Thyroid gland (tissue), 4 donors: ENCODE measurements at regions not wholly inside any gene's neighbourhood (a gene's known extent, or its start where the extent isn't known, plus 50 kb on each side); places are given as distances from the start of the nearest gene placed in this dataset.

Source experiments
- DNase-seq, 2 donors: peaks; one replicate each; pipeline ENCODE4 v3.0.0-alpha.2; 2019
- H3K27ac ChIP-seq, 3 donors: fragments of 200-600 bp; sonication (generic); 1 replicate in 2 of 3; 2 replicates in 1 of 3; pipeline ENCODE4 v1.5.1; 2016 to 2019; ENCODE audit warnings: mild to moderate bottlenecking in 1 of 3, moderate library complexity in 1 of 3
- H3K27me3 ChIP-seq: fragments of 200-600 bp; sonication (generic); one replicate; pipeline ENCODE4 v1.5.1; 2019
- H3K36me3 ChIP-seq, 2 donors: fragments of 200-600 bp; sonication (generic); one replicate each; pipeline ENCODE4 v1.5.1; 2016 to 2019
- H3K4me1 ChIP-seq, 2 donors: fragments of 200-600 bp; sonication (generic); one replicate each; pipeline ENCODE4 v1.5.1; 2017 to 2019
- H3K4me3 ChIP-seq, 3 donors: fragments of 200-600 bp; sonication (generic); replicated peaks in 1 of 3; 1 replicate in 2 of 3; 2 replicates in 1 of 3; pipeline ENCODE4 v1.5.1; 2016; ENCODE audit warnings: mild to moderate bottlenecking in 1 of 3
- H3K9me3 ChIP-seq: fragments of 200-600 bp; sonication (generic); one replicate; pipeline ENCODE4 v1.5.1; 2017
- CTCF ChIP-seq, 6 experiments: fragments of 200-600 bp in 3 of 6; fragments of 450-650 bp in 3 of 6; sonication (generic) in 3 of 6; IDR thresholded peaks; one replicate each; pipeline ENCODE4 v1.5.1; 2016 to 2019; ENCODE audit warnings: antibody characterized with exemption in 6 of 6, mild to moderate bottlenecking in 2 of 6, inconsistent platforms in 1 of 6, moderate library complexity in 1 of 6
- POLR2A ChIP-seq, 2 donors: fragments of 450-650 bp; IDR thresholded peaks; one replicate each; pipeline ENCODE4 v1.6.1; 2017; ENCODE audit warnings: antibody characterized with exemption in 2 of 2, mild to moderate bottlenecking in 2 of 2, moderate library complexity in 1 of 2
- WGBS, 2 donors: methylation state at CpG; one replicate each; pipeline ENCODE4 v1.1.5; 2017; 5-methylcytosine and 5-hydroxymethylcytosine counted together
- intact Hi-C: fragments of 100-400 bp; cut with DNase I; formaldehyde crosslinking; loops from one replicate; pipeline ENCODE4 v1.15.1; 2023

DNA sequence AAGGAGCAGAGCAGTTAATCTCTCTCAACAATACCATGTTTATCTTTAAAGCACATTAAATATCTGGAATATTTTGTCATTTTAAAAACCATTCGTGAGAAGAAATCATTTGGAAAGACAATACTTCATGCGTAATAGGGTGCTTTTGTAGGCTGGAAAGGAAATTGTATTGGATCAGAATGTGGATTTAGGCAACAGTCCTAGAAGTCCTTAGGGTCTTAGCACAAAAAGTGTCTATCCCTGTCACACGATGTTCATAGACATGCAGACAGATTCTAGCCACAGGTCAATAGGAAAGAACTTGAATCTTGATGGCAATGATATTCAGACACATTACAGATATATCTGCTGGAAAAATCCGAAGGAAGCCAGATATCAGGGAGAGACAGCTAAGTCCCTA, 156.0 kb downstream of the KCTD12 start:
- Histone ChIP-seq H3K9me3 (no peaks in the 10 kb centered on the region), H3K4me1 (no peaks in the 10 kb centered on the region), H3K27me3 (no peaks in the 10 kb centered on the region), H3K36me3 (no peaks in the 10 kb centered on the region), H3K27ac (no peak overlapping the region), H3K4me3 (no peak overlapping the region)
- no peak for DNase-seq
- intact Hi-C loops = no loop called here
- WGBS, 2 donors = 67 to 71% methylated on average over 4 of the region's 4 CpGs
- TF ChIP-seq POLR2A (IDR thresholded peaks at IDR 0.05) = no peak
- TF ChIP-seq CTCF (IDR thresholded peaks at IDR 0.05) = no peak

GRCh38 chr13:76729691-76730090, 156.5 kb downstream of the KCTD12 start:
- H3K4me1 ChIP-seq = no peaks in the 10 kb centered on the region
- no peak for TF ChIP-seq CTCF (IDR thresholded peaks at IDR 0.05)
- no peak for TF ChIP-seq POLR2A (IDR thresholded peaks at IDR 0.05)
- H3K9me3 ChIP-seq = no peaks in the 10 kb centered on the region
- WGBS, 2 donors = 81 to 89% methylated on average over 1 of the region's 1 CpG
- DNase-seq = no peak
- H3K27ac ChIP-seq = no peak overlapping the region
- intact Hi-C loops = no loop called here
- no peaks in the 10 kb centered on the region for H3K27me3 ChIP-seq
- H3K4me3 ChIP-seq = no peak overlapping the region
- H3K36me3 ChIP-seq = no peaks in the 10 kb centered on the region

- H3K36me3 ChIP-seq = no peaks in the 10 kb centered on the region
- peak overlapping the region in 1 of 3 donors; percentile 33 for H3K27ac ChIP-seq
- H3K4me1 ChIP-seq = no peaks in the 10 kb centered on the region
- intact Hi-C loops = no loop called here
- WGBS, 2 donors = 47 to 56% methylated on average over 1 of the region's 1 CpG
- no peaks in the 10 kb centered on the region for H3K27me3 ChIP-seq
- H3K9me3 ChIP-seq = no peaks in the 10 kb centered on the region
- no peak for DNase-seq
- no peak for TF ChIP-seq POLR2A (IDR thresholded peaks at IDR 0.05)
- no peak for TF ChIP-seq CTCF (IDR thresholded peaks at IDR 0.05)
- H3K4me3 ChIP-seq = no peak overlapping the region
Observed at GRCh38 chr13:76725896-76726295, 160.3 kb downstream of the KCTD12 start.

DNA sequence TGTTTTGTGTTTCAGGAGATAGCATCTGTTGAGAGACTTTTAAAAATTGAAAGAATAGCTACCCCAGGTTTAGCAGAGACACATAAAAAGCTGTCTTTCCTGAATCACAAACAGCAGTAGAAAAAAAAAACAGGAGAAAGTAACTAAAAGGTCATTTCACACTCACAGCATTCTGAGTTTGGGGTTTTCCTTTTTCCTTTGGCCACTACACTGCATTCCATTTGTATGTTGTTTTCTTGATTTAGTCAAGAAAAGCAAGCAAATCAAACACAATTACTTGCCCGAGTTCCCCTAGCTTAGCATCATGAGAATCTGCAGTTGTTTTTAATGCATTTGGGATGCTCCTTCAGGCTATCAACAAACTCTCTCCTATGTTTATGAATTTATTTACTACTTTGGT, 161.0 kb downstream of the KCTD12 start:
- 0% methylated on average over 1 of the region's 1 CpG for WGBS, 2 donors
- H3K27ac ChIP-seq = peak overlapping the region in 1 of 3 donors; percentile 33
- intact Hi-C loops = no loop called here
- TF ChIP-seq CTCF (IDR thresholded peaks at IDR 0.05) = no peak
- no peak for TF ChIP-seq POLR2A (IDR thresholded peaks at IDR 0.05)
- no peaks in the 10 kb centered on the region for H3K36me3 ChIP-seq
- H3K27me3 ChIP-seq = no peaks in the 10 kb centered on the region
- no peaks in the 10 kb centered on the region for H3K4me1 ChIP-seq
- H3K4me3 ChIP-seq = no peak overlapping the region
- DNase-seq = no peak
- no peaks in the 10 kb centered on the region for H3K9me3 ChIP-seq

DNA sequence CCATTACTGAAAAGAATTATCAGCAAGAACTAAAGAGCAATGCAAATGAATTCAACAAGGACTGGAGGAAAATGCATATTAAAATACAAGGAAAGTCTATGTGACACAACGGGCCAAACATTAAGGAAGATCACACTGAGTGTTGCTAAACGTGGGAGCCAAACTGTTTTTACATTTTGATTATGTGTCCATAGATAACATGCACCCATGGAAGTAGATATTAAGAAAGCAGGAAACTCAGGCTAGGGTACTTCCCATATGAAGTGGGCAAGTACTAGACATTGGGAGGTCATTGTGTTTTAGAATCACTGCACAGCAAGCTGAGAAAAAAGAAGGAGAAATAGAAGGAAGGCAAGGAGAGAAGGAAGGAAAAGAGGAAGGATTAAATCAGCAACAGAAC, 161.8 kb downstream of the KCTD12 start:
- intact Hi-C loops = no loop called here
- H3K4me1 ChIP-seq = no peaks in the 10 kb centered on the region
- no peak overlapping the region for H3K27ac ChIP-seq
- H3K4me3 ChIP-seq = no peak overlapping the region
- no peaks in the 10 kb centered on the region for H3K36me3 ChIP-seq
- no peaks in the 10 kb centered on the region for H3K27me3 ChIP-seq
- no peaks in the 10 kb centered on the region for H3K9me3 ChIP-seq
- no peak for TF ChIP-seq CTCF (IDR thresholded peaks at IDR 0.05)
- no peak for TF ChIP-seq POLR2A (IDR thresholded peaks at IDR 0.05)
- 65 to 77% methylated on average over 2 of the region's 2 CpGs for WGBS, 2 donors
- DNase-seq = no peak
